Activated naive CD4-positive, alpha-beta T cell treated with anti-CD3 and anti-CD28 coated beads, Interleukin-2, amount 50 U/mL, for 72 hours (primary cell): ENCODE measurements at regions not wholly inside any gene's neighbourhood (a gene's known extent, or its start where the extent isn't known, plus 50 kb on each side); places are given as distances from the start of the nearest gene placed in this dataset.
A peak's percentile ranks its signal among the peaks of the same experiment; 100 is the strongest.
"Not testable (repeated sequence)": the region's sequence is repeated elsewhere in the genome, so short reads cannot be mapped to it uniquely, and the experiment has no call there.

Experiments
- ATAC-seq, 2 donors: fragments of 150-1000 bp; cut with Tn5 transposase; 2 replicates each; pipeline ENCODE4 v1.10.0; 2021; ENCODE audit warnings: mild to moderate bottlenecking in 2 of 2, moderate library complexity in 2 of 2
- DNase-seq, 2 donors: peaks; one replicate each; pipeline ENCODE4 v3.0.0; 2021 to 2022; ENCODE audit warnings: low spot score in 2 of 2
- H3K27ac Mint-ChIP-seq, 2 donors: one replicate each; pipeline ENCODE4 v1.8.0; 2022; ENCODE audit warnings: mild to moderate bottlenecking in 2 of 2, mixed read lengths in 2 of 2
- H3K36me3 Mint-ChIP-seq, 2 donors: one replicate each; pipeline ENCODE4 v1.8.0; 2022; ENCODE audit warnings: mixed read lengths in 2 of 2
- H3K9me3 Mint-ChIP-seq, 2 donors: one replicate each; pipeline ENCODE4 v1.8.0; 2022; ENCODE audit warnings: mixed read lengths in 2 of 2

GRCh38 chr11:67940440-67940839 is 63.5 kb downstream of the UNC93B1 start:
- not testable (repeated sequence) for H3K36me3 Mint-ChIP-seq, H3K9me3 Mint-ChIP-seq, H3K27ac Mint-ChIP-seq, DNase-seq, ATAC-seq

GRCh38 chr11:67938964-67939363 is 64.9 kb downstream of the UNC93B1 start:
- ATAC-seq, H3K36me3 Mint-ChIP-seq, H3K27ac Mint-ChIP-seq, H3K9me3 Mint-ChIP-seq, DNase-seq: not testable (repeated sequence)

GRCh38 chr11:67938371-67938770 is 65.5 kb downstream of the UNC93B1 start:
- DNase-seq, H3K27ac Mint-ChIP-seq, H3K9me3 Mint-ChIP-seq, H3K36me3 Mint-ChIP-seq, ATAC-seq: not testable (repeated sequence)

GRCh38 chr11:67923565-67923964 is 80.3 kb downstream of the UNC93B1 start:
- not testable (repeated sequence) for H3K36me3 Mint-ChIP-seq, H3K9me3 Mint-ChIP-seq, H3K27ac Mint-ChIP-seq, ATAC-seq, DNase-seq

GRCh38 chr11:67920546-67920945 is 83.4 kb downstream of the UNC93B1 start:
- not testable (repeated sequence) for H3K36me3 Mint-ChIP-seq, H3K9me3 Mint-ChIP-seq, ATAC-seq
- DNase-seq = peak in 1 of 2 donors; percentile 60
- peak overlapping the region in 1 of 2 donors; percentile 85 for H3K27ac Mint-ChIP-seq

GRCh38 chr11:67912184-67912583 is 91.7 kb downstream of the UNC93B1 start:
- not testable (repeated sequence) for H3K27ac Mint-ChIP-seq, ATAC-seq
- H3K9me3 Mint-ChIP-seq = peaks cover 7 to 13% of the 10 kb centered on the region in 2 donors

GRCh38 chr11:67911211-67911610 is 92.7 kb downstream of the UNC93B1 start:
- not testable (repeated sequence) for H3K27ac Mint-ChIP-seq, ATAC-seq
- H3K9me3 Mint-ChIP-seq = peaks cover 7 to 13% of the 10 kb centered on the region in 2 donors

More at GRCh38 chr11:67912184-67912583, 91.7 kb downstream of the UNC93B1 start:
- H3K36me3 Mint-ChIP-seq = peaks cover 24 to 28% of the 10 kb centered on the region in 2 donors
- not testable (repeated sequence) for DNase-seq

GRCh38 chr11:67910803-67911202 is 93.1 kb downstream of the UNC93B1 start:
- not testable (repeated sequence) for H3K9me3 Mint-ChIP-seq, DNase-seq, ATAC-seq, H3K27ac Mint-ChIP-seq
- H3K36me3 Mint-ChIP-seq = peaks cover 24 to 28% of the 10 kb centered on the region in 2 donors

More at GRCh38 chr11:67911211-67911610, 92.7 kb downstream of the UNC93B1 start:
- peaks cover 24 to 28% of the 10 kb centered on the region in 2 donors for H3K36me3 Mint-ChIP-seq
- DNase-seq = not testable (repeated sequence)

GRCh38 chr11:67906969-67907368 is 96.9 kb downstream of the UNC93B1 start:
- not testable (repeated sequence) for H3K9me3 Mint-ChIP-seq, H3K27ac Mint-ChIP-seq, ATAC-seq, DNase-seq
- peaks cover 11 to 18% of the 10 kb centered on the region in 2 donors for H3K36me3 Mint-ChIP-seq

GRCh38 chr11:67899462-67899861 is 104.4 kb downstream of the UNC93B1 start:
- not testable (repeated sequence) for ATAC-seq, H3K36me3 Mint-ChIP-seq, H3K9me3 Mint-ChIP-seq, H3K27ac Mint-ChIP-seq, DNase-seq

- H3K9me3 Mint-ChIP-seq, ATAC-seq, DNase-seq, H3K27ac Mint-ChIP-seq: not testable (repeated sequence)
- H3K36me3 Mint-ChIP-seq = peaks cover 6 to 14% of the 10 kb centered on the region in 2 donors
These were observed 110.4 kb downstream of the UNC93B1 start for GRCh38 chr11:67893487-67893886.

- peaks cover 6 to 14% of the 10 kb centered on the region in 2 donors for H3K36me3 Mint-ChIP-seq
- DNase-seq, H3K27ac Mint-ChIP-seq, ATAC-seq, H3K9me3 Mint-ChIP-seq: not testable (repeated sequence)
These were observed 114.3 kb downstream of the UNC93B1 start for GRCh38 chr11:67889646-67890045.

- not testable (repeated sequence) for H3K36me3 Mint-ChIP-seq, H3K27ac Mint-ChIP-seq, DNase-seq, ATAC-seq, H3K9me3 Mint-ChIP-seq
These were observed 115.8 kb downstream of the UNC93B1 start for GRCh38 chr11:67888056-67888455.

GRCh38 chr11:67886672-67887071 is 117.2 kb downstream of the UNC93B1 start:
- DNase-seq, ATAC-seq, H3K36me3 Mint-ChIP-seq, H3K27ac Mint-ChIP-seq, H3K9me3 Mint-ChIP-seq: not testable (repeated sequence)

- H3K9me3 Mint-ChIP-seq, H3K36me3 Mint-ChIP-seq, DNase-seq, H3K27ac Mint-ChIP-seq, ATAC-seq: not testable (repeated sequence)
These were observed 117.7 kb downstream of the UNC93B1 start for GRCh38 chr11:67886207-67886606.

GRCh38 chr11:67885574-67885973 is 118.3 kb downstream of the UNC93B1 start:
- not testable (repeated sequence) for H3K36me3 Mint-ChIP-seq, ATAC-seq, DNase-seq, H3K9me3 Mint-ChIP-seq
- peak overlapping the region in 1 of 2 donors; percentile 81 for H3K27ac Mint-ChIP-seq

GRCh38 chr11:67884761-67885558 is 118.9 kb downstream of the UNC93B1 start:
- DNase-seq, H3K9me3 Mint-ChIP-seq, ATAC-seq, H3K36me3 Mint-ChIP-seq: not testable (repeated sequence)
- H3K27ac Mint-ChIP-seq = peak overlapping the region; percentile 31 to 81
